ENCODE measurements at regions not wholly inside any gene's neighbourhood (a gene's known extent, or its start where the extent isn't known, plus 50 kb on each side); places are given as distances from the start of the nearest gene placed in this dataset.
"Not testable (repeated sequence)": the region's sequence is repeated elsewhere in the genome, so short reads cannot be mapped to it uniquely, and the experiment has no call there.

- no peak for DNase-seq (ENCODE audit: low read depth)
Observed at GRCh38 chr10:131833446-131834080, 67.2 kb upstream of the PPP2R2D start.

- DNase-seq (ENCODE audit: low read depth): no peak
Observed at GRCh38 chr10:131834152-131834810, 66.5 kb upstream of the PPP2R2D start.

- DNase-seq (ENCODE audit: low read depth): no peak
Observed at GRCh38 chr10:131838966-131839742, 61.7 kb upstream of the PPP2R2D start.

GRCh38 chr10:131839880-131840787 lies 60.7 kb upstream of the PPP2R2D start:
- not testable (repeated sequence) for DNase-seq (ENCODE audit: low read depth)

- DNase-seq (ENCODE audit: low read depth): no peak
Observed at GRCh38 chr10:131840788-131841118, 60.1 kb upstream of the PPP2R2D start.

GRCh38 chr10:131841131-131841660 lies 59.6 kb upstream of the PPP2R2D start:
- DNase-seq (ENCODE audit: low read depth): no peak

- DNase-seq (ENCODE audit: low read depth): no peak
Observed at GRCh38 chr10:131841661-131842139, 59.1 kb upstream of the PPP2R2D start.

- DNase-seq (ENCODE audit: low read depth): no peak
Observed at GRCh38 chr10:131842351-131843088, 58.3 kb upstream of the PPP2R2D start.

- no peak for DNase-seq (ENCODE audit: low read depth)
Observed at GRCh38 chr10:131843089-131843595, 57.7 kb upstream of the PPP2R2D start.

- no peak for DNase-seq (ENCODE audit: low read depth)
Observed at GRCh38 chr10:131843881-131844284, 56.9 kb upstream of the PPP2R2D start.

- DNase-seq (ENCODE audit: low read depth): no peak
Observed at GRCh38 chr10:131844529-131845084, 56.2 kb upstream of the PPP2R2D start.

GRCh38 chr10:131845505-131846239 lies 55.1 kb upstream of the PPP2R2D start:
- no peak for DNase-seq (ENCODE audit: low read depth)

GRCh38 chr10:131846240-131847101 lies 54.3 kb upstream of the PPP2R2D start:
- no peak for DNase-seq (ENCODE audit: low read depth)

GRCh38 chr10:131847241-131847783 lies 53.5 kb upstream of the PPP2R2D start:
- no peak for DNase-seq (ENCODE audit: low read depth)

GRCh38 chr10:131848296-131848695 lies 52.5 kb upstream of the PPP2R2D start:
- DNase-seq (ENCODE audit: low read depth): no peak

- no peak for DNase-seq (ENCODE audit: low read depth)
Observed at GRCh38 chr10:131848741-131849590, 51.8 kb upstream of the PPP2R2D start.

GRCh38 chr10:131849591-131850382 lies 51.0 kb upstream of the PPP2R2D start:
- no peak for DNase-seq (ENCODE audit: low read depth)

Data from stimulated activated CD8-positive, alpha-beta memory T cell treated with anti-CD3 and anti-CD28 coated beads, Interleukin-12 subunit alpha, Interleukin-12 subunit beta, amount 100 ng/mL, for 1 hour (primary cell).